GM12874 (cell line): ENCODE measurements at regions not wholly inside any gene's neighbourhood (a gene's known extent, or its start where the extent isn't known, plus 50 kb on each side); places are given as distances from the start of the nearest gene placed in this dataset.

Experiments
- TF ChIP-seq, protein P1 (sequence below): IDR thresholded peaks from 2 replicates; pipeline ENCODE4 v1.5.1; 2011; ENCODE audit warnings: low read depth, mild to moderate bottlenecking, control low read depth, low read length, moderate library complexity; ENCODE audit not compliant: insufficient read depth

DNA sequence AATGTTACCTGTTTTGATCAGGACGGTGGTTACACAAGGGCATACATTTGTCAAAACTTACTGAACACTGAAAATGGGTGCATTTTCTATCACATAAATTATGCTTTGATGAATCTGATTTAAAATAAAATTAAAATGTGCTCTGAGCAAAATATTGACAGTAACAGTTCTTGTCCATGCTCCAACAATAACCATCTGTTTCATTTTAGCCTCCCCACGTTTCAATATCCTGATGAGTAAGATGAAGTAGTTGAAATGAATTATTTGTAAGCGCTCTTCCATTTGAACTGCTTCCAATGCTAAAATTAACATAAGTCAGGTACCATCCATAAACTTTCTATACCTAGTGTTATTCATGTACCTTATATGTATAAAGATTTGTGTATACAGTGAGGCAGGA lies 365.4 kb downstream of the LTN1 start:
- TF ChIP-seq, protein P1, sequence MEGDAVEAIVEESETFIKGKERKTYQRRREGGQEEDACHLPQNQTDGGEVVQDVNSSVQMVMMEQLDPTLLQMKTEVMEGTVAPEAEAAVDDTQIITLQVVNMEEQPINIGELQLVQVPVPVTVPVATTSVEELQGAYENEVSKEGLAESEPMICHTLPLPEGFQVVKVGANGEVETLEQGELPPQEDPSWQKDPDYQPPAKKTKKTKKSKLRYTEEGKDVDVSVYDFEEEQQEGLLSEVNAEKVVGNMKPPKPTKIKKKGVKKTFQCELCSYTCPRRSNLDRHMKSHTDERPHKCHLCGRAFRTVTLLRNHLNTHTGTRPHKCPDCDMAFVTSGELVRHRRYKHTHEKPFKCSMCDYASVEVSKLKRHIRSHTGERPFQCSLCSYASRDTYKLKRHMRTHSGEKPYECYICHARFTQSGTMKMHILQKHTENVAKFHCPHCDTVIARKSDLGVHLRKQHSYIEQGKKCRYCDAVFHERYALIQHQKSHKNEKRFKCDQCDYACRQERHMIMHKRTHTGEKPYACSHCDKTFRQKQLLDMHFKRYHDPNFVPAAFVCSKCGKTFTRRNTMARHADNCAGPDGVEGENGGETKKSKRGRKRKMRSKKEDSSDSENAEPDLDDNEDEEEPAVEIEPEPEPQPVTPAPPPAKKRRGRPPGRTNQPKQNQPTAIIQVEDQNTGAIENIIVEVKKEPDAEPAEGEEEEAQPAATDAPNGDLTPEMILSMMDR = no peak

DNA sequence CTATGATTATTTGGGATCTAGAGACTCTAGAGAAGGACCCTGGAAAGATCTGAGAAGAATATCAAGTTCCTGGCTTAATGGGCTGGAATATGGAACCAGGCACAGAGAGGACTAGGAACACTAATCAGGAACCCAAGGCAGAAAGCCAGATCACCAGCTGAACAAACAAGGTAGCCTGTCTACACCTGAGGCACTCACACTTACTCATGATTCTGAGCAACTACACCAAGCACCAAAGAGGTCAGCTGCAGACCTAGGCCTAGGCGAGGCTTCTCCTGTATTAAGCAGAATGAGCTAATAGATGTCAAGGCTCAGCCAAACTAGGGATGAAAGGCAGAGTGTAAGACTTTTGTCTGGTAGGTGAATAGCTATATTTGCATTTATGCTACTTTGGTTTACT lies 368.1 kb downstream of the LTN1 start:
- TF ChIP-seq, protein P1 = no peak

DNA sequence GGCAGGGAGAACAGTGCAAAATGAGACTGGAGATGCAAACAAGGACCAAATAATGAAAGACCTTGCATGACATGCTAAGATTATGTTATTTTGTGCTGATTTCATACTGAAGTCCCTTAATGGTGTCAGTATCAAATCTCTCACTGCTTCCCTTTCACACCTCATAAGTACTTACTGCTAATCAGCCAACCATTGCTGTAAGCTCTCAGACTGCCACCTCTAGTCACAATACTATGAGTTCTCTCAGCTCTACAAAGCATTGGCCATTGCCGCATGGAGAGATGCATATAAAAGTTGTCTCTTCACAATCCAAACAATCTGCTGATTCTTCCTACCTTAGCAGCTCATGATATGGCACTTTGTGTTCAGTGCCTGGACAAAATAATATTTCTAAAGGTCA lies 375.4 kb downstream of the LTN1 start:
- TF ChIP-seq, protein P1 = no peak

DNA sequence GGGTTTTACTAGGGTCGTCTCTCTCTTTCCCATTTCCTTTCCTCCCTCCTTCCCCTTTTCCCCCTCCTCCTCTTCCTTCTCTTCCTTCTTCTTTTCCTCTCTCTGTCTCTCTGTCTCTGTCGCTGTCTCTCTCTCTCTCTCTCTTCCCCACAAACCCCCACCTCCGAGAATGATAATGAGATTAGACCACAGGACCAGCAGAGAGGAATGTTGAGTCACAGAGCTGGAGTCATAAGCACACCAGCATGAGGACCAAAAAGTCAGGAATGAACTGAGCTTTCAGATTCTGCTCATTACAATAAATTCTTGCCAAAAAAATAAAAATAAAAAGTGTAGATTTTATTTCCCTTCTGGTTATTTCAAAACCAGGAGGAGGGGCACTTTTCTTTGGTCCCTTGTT lies 377.4 kb downstream of the LTN1 start:
- TF ChIP-seq, protein P1 = no peak

DNA sequence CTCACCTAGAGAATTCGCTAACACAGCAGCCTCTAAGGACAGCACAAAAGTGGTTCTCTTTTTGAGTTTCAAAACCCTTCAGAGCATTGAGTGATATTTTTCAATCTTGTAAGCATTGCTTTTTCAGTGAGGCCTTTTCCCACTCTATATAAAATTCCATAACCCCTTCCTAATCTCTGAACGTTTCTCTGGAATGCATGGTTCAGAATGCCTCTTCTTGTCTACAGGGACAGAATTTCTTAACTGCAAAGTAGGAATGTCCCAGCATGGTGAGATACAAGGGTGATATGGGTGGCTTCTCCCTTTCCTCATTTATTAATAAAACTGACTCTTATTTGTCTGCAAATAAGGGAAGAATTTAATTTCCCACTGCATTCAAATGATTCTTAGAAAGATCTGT lies 377.9 kb downstream of the LTN1 start:
- TF ChIP-seq, protein P1 = no peak

DNA sequence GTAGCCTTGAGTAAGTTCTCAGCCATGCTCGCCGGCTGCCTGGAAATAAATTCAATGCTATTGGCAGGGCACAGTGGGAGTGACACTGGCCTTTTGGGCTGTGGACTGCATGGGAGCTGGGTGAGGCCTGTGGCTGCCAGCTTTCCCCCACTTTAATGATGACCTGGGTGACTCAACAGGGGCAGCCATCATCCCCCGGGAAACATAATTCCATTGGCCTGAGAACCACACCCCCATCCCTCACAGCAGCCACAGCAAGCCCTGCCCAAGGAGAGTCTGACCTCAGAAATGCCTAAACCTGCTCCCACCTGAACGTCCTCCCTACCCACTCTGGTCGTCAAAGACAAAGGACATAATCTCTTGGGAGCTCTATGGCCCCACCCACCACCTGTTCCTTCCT lies 384.0 kb downstream of the LTN1 start:
- TF ChIP-seq, protein P1 = no peak

DNA sequence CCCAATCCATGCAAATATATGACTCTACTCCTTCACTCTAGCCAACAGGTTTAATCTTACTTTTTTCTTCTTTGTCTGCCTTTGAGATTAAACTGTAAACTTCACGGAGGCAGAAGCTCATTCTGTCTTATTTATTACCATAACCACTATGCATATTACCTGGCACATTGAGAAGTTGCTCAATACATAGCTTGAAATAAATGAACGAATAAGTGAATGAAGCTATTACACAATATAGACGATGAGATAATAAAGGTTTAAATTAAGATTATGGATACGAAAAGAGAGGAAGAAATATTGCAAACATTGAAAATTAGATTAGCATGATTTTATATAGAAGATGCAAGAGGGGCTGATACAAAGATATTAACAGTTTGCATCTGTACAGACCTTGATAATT lies 385.1 kb downstream of the LTN1 start:
- TF ChIP-seq, protein P1 = no peak
